Islet precursor cell (in vitro differentiated cells): ENCODE measurements at regions not wholly inside any gene's neighbourhood (a gene's known extent, or its start where the extent isn't known, plus 50 kb on each side); places are given as distances from the start of the nearest gene placed in this dataset.
A peak's percentile ranks its signal among the peaks of the same experiment; 100 is the strongest.
"Not testable (repeated sequence)": the region's sequence is repeated elsewhere in the genome, so short reads cannot be mapped to it uniquely, and the experiment has no call there.

ENCODE experiments used
- DNase-seq: peaks from one replicate; pipeline ENCODE4 v3.0.0-alpha.2; 2018

DNA sequence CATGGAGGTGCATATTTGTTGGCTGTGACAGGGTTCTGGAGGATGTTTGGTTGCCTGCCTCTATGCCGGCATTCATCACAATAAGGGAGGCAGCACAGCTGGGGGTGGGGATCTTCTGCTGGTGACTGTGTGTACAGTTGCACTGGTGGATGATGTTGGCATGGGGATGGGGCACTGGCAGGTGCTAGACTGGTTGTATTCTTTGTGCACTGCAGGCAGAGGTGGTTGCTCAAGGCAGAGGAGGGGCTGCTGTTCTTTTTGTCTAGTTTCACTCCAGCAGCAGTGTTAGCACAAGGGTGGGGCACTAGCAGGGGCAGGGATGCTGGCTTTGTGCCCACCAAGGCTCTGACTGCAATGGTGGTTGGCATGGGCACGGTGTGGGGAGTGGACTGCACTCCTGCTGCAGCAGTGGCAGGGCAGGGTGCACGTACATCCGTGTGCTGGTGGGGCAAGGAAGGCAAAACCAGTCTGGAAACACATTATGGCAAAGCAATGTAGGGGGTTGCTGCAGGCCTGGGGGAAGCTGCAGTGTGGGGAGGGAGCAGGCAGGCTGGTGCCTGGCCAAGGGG lies 69.3 kb downstream of the ISOC1 start:
- no peak for DNase-seq

DNA sequence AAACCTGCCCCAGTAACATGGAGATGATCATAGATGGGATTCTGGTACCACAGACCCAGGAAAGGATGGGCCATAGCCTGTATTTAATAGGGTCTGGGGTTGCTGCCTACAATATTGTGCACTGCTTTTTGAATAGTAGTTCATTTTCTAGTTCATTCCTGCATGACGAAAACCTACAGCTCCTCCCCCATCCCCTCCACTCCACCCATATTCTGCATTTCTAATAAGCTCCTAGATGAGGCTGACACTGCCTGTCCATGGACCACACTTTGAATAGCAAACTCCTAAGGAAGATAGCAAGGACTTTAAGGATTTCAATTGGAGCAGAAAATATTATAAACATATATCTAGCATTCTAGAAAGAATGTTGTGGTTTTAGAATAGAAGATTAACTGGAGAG lies 75.5 kb downstream of the ISOC1 start:
- DNase-seq: no peak

- DNase-seq: no peak
Observed at GRCh38 chr5:129171194-129171944, 76.8 kb downstream of the ISOC1 start.

- no peak for DNase-seq
Observed at GRCh38 chr5:129172580-129172979, 78.0 kb downstream of the ISOC1 start.

- no peak for DNase-seq
Observed at GRCh38 chr5:129173771-129174170, 79.2 kb downstream of the ISOC1 start.

GRCh38 chr5:129174480-129174879 lies 79.9 kb downstream of the ISOC1 start:
- DNase-seq: no peak

GRCh38 chr5:129177451-129177850 lies 82.9 kb downstream of the ISOC1 start:
- no peak for DNase-seq

- no peak for DNase-seq
Observed at GRCh38 chr5:129199308-129199707, 104.8 kb downstream of the ISOC1 start.

- no peak for DNase-seq
Observed at GRCh38 chr5:129204525-129204924, 110.0 kb downstream of the ISOC1 start.

GRCh38 chr5:129216001-129216400 lies 121.5 kb downstream of the ISOC1 start:
- no peak for DNase-seq

DNA sequence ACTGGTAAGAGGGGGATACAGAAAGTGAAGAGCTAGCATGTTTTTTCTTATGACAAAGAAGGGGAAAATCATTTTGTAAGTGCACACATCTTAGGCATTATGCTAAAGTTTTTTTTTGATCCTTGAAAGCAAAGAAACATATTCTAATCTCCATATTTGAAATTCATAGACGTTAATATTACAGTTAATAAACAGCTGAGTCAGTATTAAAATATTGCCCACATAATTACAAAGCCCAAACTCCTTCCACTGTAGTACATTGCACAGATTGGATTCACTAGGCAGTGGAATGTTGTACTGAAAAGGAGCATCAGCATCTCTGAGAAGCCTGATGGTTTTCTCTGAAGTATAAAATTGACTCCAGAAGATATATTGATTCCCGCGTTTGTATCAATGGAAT lies 122.6 kb downstream of the ISOC1 start:
- no peak for DNase-seq

DNA sequence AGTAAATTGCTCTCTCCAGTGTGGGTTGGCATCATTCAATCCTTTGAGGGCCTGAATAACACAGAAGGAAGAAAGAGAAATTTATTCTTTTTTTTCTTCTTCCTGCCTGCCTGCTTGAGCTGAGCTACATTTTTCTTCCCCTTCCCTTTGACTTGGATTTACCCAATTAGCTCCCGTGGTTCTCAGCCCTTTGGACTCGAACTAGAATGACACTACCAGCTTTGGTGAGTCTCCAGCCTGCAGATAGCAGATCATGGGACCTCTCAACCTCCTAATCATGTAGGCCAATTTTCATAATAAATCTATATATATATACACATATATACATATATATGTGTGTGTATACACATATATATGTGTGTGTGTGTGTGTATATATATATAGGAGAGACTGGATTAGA lies 128.6 kb downstream of the ISOC1 start:
- no peak for DNase-seq

DNA sequence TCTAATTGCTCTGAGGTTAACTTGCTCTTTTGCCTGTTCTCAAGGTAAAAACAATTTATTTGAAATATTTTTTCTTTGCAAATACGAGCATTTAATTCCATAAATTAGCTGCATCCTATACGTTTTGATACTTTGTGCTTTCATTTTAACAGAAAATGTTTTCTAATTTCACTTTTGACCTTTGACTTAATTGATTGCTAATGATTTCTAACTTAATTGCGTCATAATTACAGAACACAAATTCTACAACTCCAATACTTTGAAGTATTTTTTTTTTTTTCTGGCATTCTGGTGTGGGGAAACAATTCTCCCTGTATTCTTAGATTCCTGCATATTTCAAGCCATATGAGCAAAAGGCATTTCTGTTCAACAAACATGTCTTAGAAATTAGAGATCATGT lies 134.0 kb downstream of the ISOC1 start:
- DNase-seq: no peak

DNA sequence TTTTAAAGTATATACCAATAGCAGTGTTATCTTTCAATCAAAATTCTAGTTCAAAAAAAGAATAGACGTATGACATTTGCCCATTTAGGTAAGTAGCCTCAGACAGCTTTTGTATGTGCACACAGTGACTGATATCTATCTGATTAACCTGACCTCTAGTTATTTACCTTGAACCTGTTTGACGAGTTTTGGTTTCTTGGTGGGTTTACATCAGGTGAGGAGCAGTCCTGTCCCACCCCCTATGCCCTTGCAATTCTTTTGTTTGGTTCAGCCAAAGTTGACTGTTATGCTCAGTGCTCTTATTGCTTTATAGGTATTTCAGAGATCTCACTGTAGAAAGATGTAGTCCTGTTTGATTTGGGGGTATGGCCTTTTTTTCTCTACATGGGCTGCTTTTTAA lies 147.2 kb downstream of the ISOC1 start:
- no peak for DNase-seq

- DNase-seq: no peak
Observed at GRCh38 chr5:129243039-129243438, 148.5 kb downstream of the ISOC1 start.

- DNase-seq: no peak
Observed at GRCh38 chr5:129244478-129244877, 149.9 kb downstream of the ISOC1 start.

GRCh38 chr5:129245489-129245888 lies 150.9 kb downstream of the ISOC1 start:
- no peak for DNase-seq

GRCh38 chr5:129246088-129246487 lies 151.5 kb downstream of the ISOC1 start:
- DNase-seq: no peak

DNA sequence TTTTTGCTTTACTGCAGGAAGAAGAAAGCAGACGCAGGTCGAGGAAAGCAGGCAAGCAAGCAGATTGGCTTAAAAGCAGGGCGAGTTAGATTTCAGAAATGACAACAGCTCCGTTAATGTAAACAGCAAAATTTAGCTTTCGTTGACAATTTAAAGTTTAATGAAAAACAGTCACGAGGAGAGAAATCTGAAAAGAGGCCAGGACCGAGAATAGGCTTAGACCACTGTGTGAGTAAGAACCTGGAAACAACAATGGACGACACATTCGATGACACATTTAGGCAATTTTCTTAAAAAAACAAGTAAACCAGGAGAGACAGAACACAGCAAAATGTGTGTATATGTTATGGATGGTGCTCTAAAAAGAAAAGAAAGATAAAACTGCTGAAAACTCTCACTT lies 155.3 kb downstream of the ISOC1 start:
- DNase-seq: no peak

GRCh38 chr5:129271308-129271707 lies 176.8 kb downstream of the ISOC1 start:
- peak; percentile 77 for DNase-seq

DNA sequence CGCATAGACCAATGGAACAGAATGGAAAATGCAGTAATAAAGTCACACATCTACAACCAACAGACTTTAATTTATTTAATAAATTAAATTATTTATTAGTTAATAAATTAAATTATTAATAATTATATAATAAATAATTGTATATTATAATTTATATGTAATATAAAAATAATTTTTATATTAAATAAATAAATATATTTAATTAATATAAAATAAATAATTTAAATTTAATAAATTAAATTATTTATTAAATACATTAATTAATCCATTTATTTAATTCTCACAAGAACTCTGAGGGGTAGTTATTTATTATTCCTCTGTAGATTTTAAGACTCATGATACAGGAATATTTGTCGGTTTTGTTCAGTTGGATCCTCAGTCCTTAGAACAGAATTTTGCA lies 176.1 kb upstream of the ADAMTS19 start:
- DNase-seq: no peak

DNA sequence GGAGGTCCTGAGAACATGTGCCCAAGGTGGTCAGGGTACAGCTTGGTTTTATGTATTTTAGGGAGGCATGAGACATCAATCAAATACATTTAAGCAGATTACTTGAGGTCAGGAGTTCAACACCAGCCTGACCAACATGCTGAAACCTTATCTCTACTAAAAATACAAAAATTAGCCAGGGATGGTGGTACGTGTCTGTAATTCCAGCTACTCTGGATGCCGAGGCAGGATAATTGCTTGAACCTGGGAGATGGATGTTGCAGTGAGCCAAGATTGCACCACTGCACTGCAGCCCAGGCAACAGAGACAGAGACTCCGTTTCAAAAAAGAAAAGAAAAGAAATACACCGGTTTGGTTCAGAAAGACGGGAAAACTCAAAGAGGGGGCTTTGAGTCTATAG lies 165.9 kb upstream of the ADAMTS19 start:
- not testable (repeated sequence) for DNase-seq

GRCh38 chr5:129306725-129307124 lies 153.4 kb upstream of the ADAMTS19 start:
- no peak for DNase-seq

- DNase-seq: no peak
Observed at GRCh38 chr5:129322968-129323367, 137.1 kb upstream of the ADAMTS19 start.

- no peak for DNase-seq
Observed at GRCh38 chr5:129341306-129341705, 118.8 kb upstream of the ADAMTS19 start.
